K562 (cell line): ENCODE measurements at regions not wholly inside any gene's neighbourhood (a gene's known extent, or its start where the extent isn't known, plus 50 kb on each side); places are given as distances from the start of the nearest gene placed in this dataset.

Source experiments
- CBFA2T3 ChIP-seq: fragments of 450-650 bp; IDR thresholded peaks from 2 replicates; pipeline ENCODE4 v1.6.1; 2017
- CREM ChIP-seq: IDR thresholded peaks from 2 replicates; pipeline ENCODE4 v1.6.1; 2014; ENCODE audit warnings: antibody characterized with exemption, low read depth
- GTF2B ChIP-seq: IDR thresholded peaks from 2 replicates; pipeline ENCODE4 v1.6.1; 2011; ENCODE audit not compliant: insufficient read length; ENCODE audit errors: extremely low read depth
- GTF2F1 ChIP-seq: IDR thresholded peaks from 2 replicates; pipeline ENCODE4 v1.6.1; 2011; ENCODE audit warnings: low read depth, low read length, improper control_type of control experiment
- MTA1 ChIP-seq: fragments of 450-650 bp; IDR thresholded peaks from 2 replicates; pipeline ENCODE4 v1.6.1; 2017; ENCODE audit warnings: borderline replicate concordance
- PBX2 ChIP-seq, 2 experiments: IDR thresholded peaks in 1 of 2; conservative IDR thresholded peaks in 1 of 2; 2 replicates each; pipeline ENCODE4 v1.6.1; 2016; ENCODE audit warnings: low read depth in 2 of 2, mild to moderate bottlenecking in 1 of 2, missing compliant biosample characterization in 1 of 2, missing genetic modification characterization in 1 of 2, moderate library complexity in 1 of 2
- TEAD1 ChIP-seq, 2 experiments: fragments of 450-650 bp in 1 of 2; sonication (generic) in 1 of 2; formaldehyde crosslinking; IDR thresholded peaks; 2 replicates each; pipeline versions ENCODE4 v1.4.0 to v1.8.0; 2020 to 2022; ENCODE audit warnings: mild to moderate bottlenecking in 2 of 2, missing genetic modification reagents in 1 of 2
- ZNF274 ChIP-seq: IDR thresholded peaks from 2 replicates; pipeline ENCODE4 v1.6.1; 2011; ENCODE audit warnings: low read depth, mild to moderate bottlenecking, low read length, moderate library complexity, borderline replicate concordance
- ZNF318 ChIP-seq, 2 experiments: fragments of 450-650 bp; IDR thresholded peaks; 2 replicates each; pipeline ENCODE4 v1.6.1; 2016; ENCODE audit warnings: mild to moderate bottlenecking in 2 of 2, borderline replicate concordance in 1 of 2, low read depth in 1 of 2, moderate library complexity in 1 of 2

GRCh38 chr11:81397316-81397715, 1336.3 kb downstream of the FAM181B start (continued):
- TF ChIP-seq ZNF318 (IDR thresholded peaks at IDR 0.05; ENCODE audit: borderline replicate concordance in 1 of 2, low read depth in 1 of 2) (no peak), CREM (no peak), CBFA2T3 (no peak), GTF2B (no peak), MTA1 (no peak), TEAD1 (CRISPR knock-in tag; IDR thresholded peaks at IDR 0.05) (no peak), ZNF274 (no peak), PBX2 (CRISPR knock-in tag; IDR thresholded peaks at IDR 0.05; ENCODE audit: low read depth) (no peak), PBX2 (tag; conservative IDR thresholded peaks at IDR 0.05; ENCODE audit: low read depth) (no peak), GTF2F1 (no peak)
- TF ChIP-seq, all 486 proteins: peak for 0
